DOHH2 (cell line): ENCODE measurements at regions not wholly inside any gene's neighbourhood (a gene's known extent, or its start where the extent isn't known, plus 50 kb on each side); places are given as distances from the start of the nearest gene placed in this dataset.

Source experiments
- H3F3A ChIP-seq: fragments of 200-600 bp; sonication (generic), shearing (Covaris generic); 2 replicates; pipeline ENCODE4 v1.6.0; 2016; ENCODE audit warnings: antibody characterized with exemption, mild to moderate bottlenecking; ENCODE audit not compliant: control insufficient read depth, insufficient read depth
- H3K27ac ChIP-seq: fragments of 200-600 bp; sonication (generic); 2 replicates; pipeline ENCODE4 v1.5.1; 2014; ENCODE audit warnings: low read depth, mild to moderate bottlenecking, low read length, moderate library complexity
- H3K27me3 ChIP-seq: fragments of 200-600 bp; sonication (generic); 2 replicates; pipeline ENCODE4 v1.6.1; 2014; ENCODE audit warnings: mild to moderate bottlenecking, low read length, mixed read lengths; ENCODE audit not compliant: control insufficient read depth
- H3K36me3 ChIP-seq: fragments of 200-600 bp; sonication (generic); 2 replicates; pipeline ENCODE4 v1.6.1; 2014; ENCODE audit warnings: mild to moderate bottlenecking, low read length, moderate library complexity, mixed read lengths; ENCODE audit not compliant: control insufficient read depth
- H3K4me1 ChIP-seq: fragments of 200-600 bp; sonication (generic); 2 replicates; pipeline ENCODE4 v1.6.1; 2014; ENCODE audit warnings: mild to moderate bottlenecking, low read length, mixed read lengths; ENCODE audit not compliant: control insufficient read depth
- H3K4me2 ChIP-seq: fragments of 200-600 bp; sonication (generic); 2 replicates; pipeline ENCODE4 v1.6.0; 2014; ENCODE audit warnings: mild to moderate bottlenecking, low read length, moderate library complexity
- H3K4me3 ChIP-seq: fragments of 200-600 bp; sonication (generic); 2 replicates; pipeline ENCODE4 v1.5.1; 2014; ENCODE audit warnings: mild to moderate bottlenecking, low read length, mixed read lengths
- H3K79me2 ChIP-seq: fragments of 200-600 bp; sonication (generic); 2 replicates; pipeline ENCODE4 v1.6.1; 2014; ENCODE audit warnings: mild to moderate bottlenecking, low read length, mixed read lengths; ENCODE audit not compliant: control insufficient read depth
- H3K9me2 ChIP-seq: fragments of 200-600 bp; sonication (generic); replicated peaks from 2 replicates; pipeline ENCODE4 v1.6.1; 2014; ENCODE audit warnings: mild to moderate bottlenecking, low read length, mixed read lengths; ENCODE audit not compliant: control insufficient read depth
- H3K9me3 ChIP-seq: fragments of 200-600 bp; sonication (generic); 2 replicates; pipeline ENCODE4 v1.6.1; 2014; ENCODE audit warnings: antibody characterized with exemption, low read length, mixed read lengths; ENCODE audit not compliant: control insufficient read depth, insufficient read depth
- H4K20me1 ChIP-seq: fragments of 200-600 bp; sonication (generic); 2 replicates; pipeline ENCODE4 v1.6.0; 2014; ENCODE audit warnings: low read depth, mild to moderate bottlenecking, antibody characterized with exemption, low read length, moderate library complexity; ENCODE audit not compliant: control insufficient read depth, insufficient read depth
- EZH2phosphoT487 ChIP-seq: fragments of 200-600 bp; sonication (generic); IDR thresholded peaks from 2 replicates; pipeline ENCODE4 v1.6.1; 2017; ENCODE audit warnings: borderline replicate concordance, mild to moderate bottlenecking, antibody characterized with exemption, low read length, moderate library complexity, mixed read lengths
- TF ChIP-seq, protein P1 (sequence below): fragments of 200-600 bp; sonication (generic); IDR thresholded peaks from one replicate; pipeline ENCODE4 v1.5.1; 2014; ENCODE audit warnings: antibody characterized with exemption, mild to moderate bottlenecking, low read depth, low read length; ENCODE audit not compliant: poor library complexity, severe bottlenecking

DNA sequence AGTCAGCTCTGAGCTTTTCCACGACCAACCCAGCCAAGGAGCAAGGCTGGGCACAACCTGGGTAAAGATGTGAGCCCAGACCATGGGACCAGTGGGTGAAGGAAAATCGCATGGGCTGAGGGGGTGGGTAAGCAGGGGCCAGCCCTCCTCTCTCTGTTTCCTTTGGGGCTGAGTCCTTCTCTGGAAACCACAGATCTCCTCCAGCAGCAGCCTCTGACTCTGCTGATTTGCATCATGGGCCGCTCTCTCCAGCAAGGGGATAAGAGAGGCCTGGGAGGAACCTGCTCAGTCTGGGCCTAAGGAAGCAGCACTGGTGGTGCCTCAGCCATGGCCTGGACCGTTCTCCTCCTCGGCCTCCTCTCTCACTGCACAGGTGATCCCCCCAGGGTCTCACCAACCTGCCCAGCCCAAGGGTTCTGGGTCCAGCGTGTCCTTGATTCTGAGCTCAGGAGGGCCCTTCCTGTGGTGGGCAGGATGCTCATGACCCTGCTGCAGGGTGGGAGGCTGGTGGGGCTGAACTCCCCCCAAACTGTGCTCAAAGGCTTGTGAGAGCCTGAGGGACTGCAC lies 67.8 kb downstream of the GGTLC2 start:
- Histone ChIP-seq H3K36me3 (peaks cover 2% of the 10 kb centered on the region; the same call in 1 of the 2 replicates), H3K4me3 (peak overlapping the region; percentile 80), H3K27ac (peak overlapping the region; percentile 99), H3K4me2 (peak overlapping the region; percentile 97), H3K9me2 (no peaks in the 10 kb centered on the region), H3F3A (peaks cover 49% of the 10 kb centered on the region), H3K79me2 (peaks cover 6% of the 10 kb centered on the region; the same call in 1 of the 2 replicates), H3K27me3 (no peaks in the 10 kb centered on the region), H3K4me1 (peaks cover 100% of the 10 kb centered on the region), H4K20me1 (no peaks in the 10 kb centered on the region), H3K9me3 (no peaks in the 10 kb centered on the region)
- TF ChIP-seq, protein P1, sequence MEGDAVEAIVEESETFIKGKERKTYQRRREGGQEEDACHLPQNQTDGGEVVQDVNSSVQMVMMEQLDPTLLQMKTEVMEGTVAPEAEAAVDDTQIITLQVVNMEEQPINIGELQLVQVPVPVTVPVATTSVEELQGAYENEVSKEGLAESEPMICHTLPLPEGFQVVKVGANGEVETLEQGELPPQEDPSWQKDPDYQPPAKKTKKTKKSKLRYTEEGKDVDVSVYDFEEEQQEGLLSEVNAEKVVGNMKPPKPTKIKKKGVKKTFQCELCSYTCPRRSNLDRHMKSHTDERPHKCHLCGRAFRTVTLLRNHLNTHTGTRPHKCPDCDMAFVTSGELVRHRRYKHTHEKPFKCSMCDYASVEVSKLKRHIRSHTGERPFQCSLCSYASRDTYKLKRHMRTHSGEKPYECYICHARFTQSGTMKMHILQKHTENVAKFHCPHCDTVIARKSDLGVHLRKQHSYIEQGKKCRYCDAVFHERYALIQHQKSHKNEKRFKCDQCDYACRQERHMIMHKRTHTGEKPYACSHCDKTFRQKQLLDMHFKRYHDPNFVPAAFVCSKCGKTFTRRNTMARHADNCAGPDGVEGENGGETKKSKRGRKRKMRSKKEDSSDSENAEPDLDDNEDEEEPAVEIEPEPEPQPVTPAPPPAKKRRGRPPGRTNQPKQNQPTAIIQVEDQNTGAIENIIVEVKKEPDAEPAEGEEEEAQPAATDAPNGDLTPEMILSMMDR = no peak
- no peak for TF ChIP-seq EZH2phosphoT487

DNA sequence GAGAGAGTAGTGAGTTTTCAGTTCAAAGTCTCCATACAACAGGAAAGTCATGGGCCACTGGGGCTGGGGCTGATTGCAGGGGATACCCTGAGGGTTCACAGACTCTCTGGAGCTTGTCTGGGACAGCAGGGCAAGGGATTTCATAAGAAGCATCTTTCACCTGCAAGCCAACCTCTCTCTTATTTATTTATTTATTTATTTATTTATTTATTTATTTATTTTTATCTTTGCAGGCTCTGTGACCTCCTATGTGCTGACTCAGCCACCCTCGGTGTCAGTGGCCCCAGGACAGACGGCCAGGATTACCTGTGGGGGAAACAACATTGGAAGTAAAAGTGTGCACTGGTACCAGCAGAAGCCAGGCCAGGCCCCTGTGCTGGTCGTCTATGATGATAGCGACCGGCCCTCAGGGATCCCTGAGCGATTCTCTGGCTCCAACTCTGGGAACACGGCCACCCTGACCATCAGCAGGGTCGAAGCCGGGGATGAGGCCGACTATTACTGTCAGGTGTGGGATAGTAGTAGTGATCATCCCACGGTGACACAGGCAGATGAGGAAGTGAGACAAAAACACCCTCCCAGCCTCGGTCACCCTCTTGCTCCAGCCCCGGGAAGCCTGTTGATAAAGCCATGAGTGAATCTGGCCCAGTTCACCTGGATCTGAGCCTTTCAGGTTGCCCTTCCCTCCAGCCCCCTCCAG lies 68.4 kb downstream of the GGTLC2 start:
- Histone ChIP-seq H3K27ac (peak overlapping the region; percentile 99), H3K79me2 (peaks cover 6% of the 10 kb centered on the region; the same call in 1 of the 2 replicates), H3K36me3 (peaks cover 2% of the 10 kb centered on the region; the same call in 1 of the 2 replicates), H4K20me1 (no peaks in the 10 kb centered on the region), H3F3A (peaks cover 49% of the 10 kb centered on the region), H3K4me1 (peaks cover 100% of the 10 kb centered on the region), H3K9me3 (no peaks in the 10 kb centered on the region), H3K27me3 (no peaks in the 10 kb centered on the region), H3K4me2 (peak overlapping the region; percentile 97), H3K9me2 (no peaks in the 10 kb centered on the region), H3K4me3 (peak overlapping the region; percentile 80)
- no peak for TF ChIP-seq EZH2phosphoT487
- TF ChIP-seq, protein P1 = no peak

DNA sequence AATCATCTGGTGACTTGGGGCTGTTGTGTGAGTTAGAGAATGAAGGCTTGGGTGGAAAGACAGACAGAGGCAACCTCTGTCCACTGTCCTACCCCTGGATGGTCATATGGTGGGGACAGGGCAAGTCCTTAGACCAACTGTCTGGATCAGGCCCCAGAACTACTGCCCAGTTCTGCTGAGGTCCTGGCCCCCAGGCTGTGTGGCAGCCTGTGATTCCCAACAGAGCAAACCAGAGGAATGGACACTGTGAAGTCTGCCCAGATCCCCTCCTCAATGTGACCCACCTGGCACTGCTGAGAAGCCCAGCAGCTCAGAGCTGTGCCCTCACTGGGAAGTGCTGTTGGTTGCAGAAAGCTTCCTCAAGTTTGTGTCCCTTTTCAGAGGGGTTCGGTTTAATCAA lies 69.0 kb downstream of the GGTLC2 start:
- Histone ChIP-seq H3K27ac (peak overlapping the region; percentile 99), H3K4me2 (peak overlapping the region; percentile 97), H3K4me3 (peak overlapping the region; percentile 80), H4K20me1 (no peaks in the 10 kb centered on the region), H3K79me2 (peaks cover 6% of the 10 kb centered on the region; the same call in 1 of the 2 replicates), H3K4me1 (peaks cover 100% of the 10 kb centered on the region), H3K9me2 (no peaks in the 10 kb centered on the region), H3F3A (peaks cover 50% of the 10 kb centered on the region), H3K36me3 (peaks cover 2% of the 10 kb centered on the region; the same call in 1 of the 2 replicates), H3K9me3 (no peaks in the 10 kb centered on the region), H3K27me3 (no peaks in the 10 kb centered on the region)
- TF ChIP-seq, protein P1 = no peak
